NB4 (cell line): ENCODE measurements at regions not wholly inside any gene's neighbourhood (a gene's known extent, or its start where the extent isn't known, plus 50 kb on each side); places are given as distances from the start of the nearest gene placed in this dataset.
"Not testable (repeated sequence)": the region's sequence is repeated elsewhere in the genome, so short reads cannot be mapped to it uniquely, and the experiment has no call there.

Experiments
- DNase-seq: peaks from one replicate; pipeline ENCODE4 v3.0.0; 2010; ENCODE audit warnings: low read depth
- H3K4me3 ChIP-seq: one replicate; pipeline ENCODE4 v1.5.1; 2011; ENCODE audit warnings: mild to moderate bottlenecking, low read depth, low read length, moderate library complexity
- CTCF ChIP-seq: IDR thresholded peaks from one replicate; pipeline ENCODE4 v1.5.1; 2012; ENCODE audit warnings: low read depth, low read length
- MAX ChIP-seq: IDR thresholded peaks from 2 replicates; pipeline ENCODE4 v1.6.1; 2011; ENCODE audit warnings: low read depth, low read length
- MYC ChIP-seq: IDR thresholded peaks from 2 replicates; pipeline ENCODE4 v1.6.1; 2011; ENCODE audit warnings: low read depth, low read length
- POLR2A ChIP-seq: IDR thresholded peaks from 2 replicates; pipeline ENCODE4 v1.6.1; 2011; ENCODE audit warnings: mild to moderate bottlenecking; ENCODE audit not compliant: insufficient read length; ENCODE audit errors: extremely low read depth

- DNase-seq = no peak
- no peak overlapping the region for H3K4me3 ChIP-seq
- TF ChIP-seq MAX = no peak
These were observed 71.9 kb downstream of the DYNAP start for GRCh38 chr18:54662986-54663385.

GRCh38 chr18:54669701-54670100 is 78.7 kb downstream of the DYNAP start:
- not testable (repeated sequence) for DNase-seq, H3K4me3 ChIP-seq

GRCh38 chr18:54671291-54671881 is 80.3 kb downstream of the DYNAP start:
- DNase-seq = peak; percentile 50
- TF ChIP-seq MYC (no peak), MAX (no peak), CTCF (no peak), POLR2A (no peak)
- H3K4me3 ChIP-seq = no peak overlapping the region

GRCh38 chr18:54672109-54672508 is 81.1 kb downstream of the DYNAP start:
- TF ChIP-seq MAX (no peak), POLR2A (no peak), CTCF (no peak), MYC (no peak)
- no peak overlapping the region for H3K4me3 ChIP-seq
- no peak for DNase-seq

GRCh38 chr18:54672846-54673475 is 81.9 kb downstream of the DYNAP start:
- no peak for TF ChIP-seq CTCF
- no peak for TF ChIP-seq MAX
- TF ChIP-seq MYC = no peak
- no peak for TF ChIP-seq POLR2A
- H3K4me3 ChIP-seq = no peak overlapping the region
- no peak for DNase-seq

GRCh38 chr18:54673936-54674335 is 82.9 kb downstream of the DYNAP start:
- DNase-seq = no peak

More at GRCh38 chr18:54673936-54674335, 82.9 kb downstream of the DYNAP start:
- H3K4me3 ChIP-seq = no peak overlapping the region
- TF ChIP-seq MYC (no peak), CTCF (no peak), POLR2A (no peak), MAX (no peak)
